HG02588 (cell line): ENCODE measurements at regions not wholly inside any gene's neighbourhood (a gene's known extent, or its start where the extent isn't known, plus 50 kb on each side); places are given as distances from the start of the nearest gene placed in this dataset.

Experiments
- ATAC-seq: cut with Tn5 transposase; IDR thresholded peaks from one replicate; pipeline ENCODE4 v1.9.1; 2021; ENCODE audit warnings: mild to moderate bottlenecking, moderate library complexity; ENCODE audit not compliant: unreplicated experiment

DNA sequence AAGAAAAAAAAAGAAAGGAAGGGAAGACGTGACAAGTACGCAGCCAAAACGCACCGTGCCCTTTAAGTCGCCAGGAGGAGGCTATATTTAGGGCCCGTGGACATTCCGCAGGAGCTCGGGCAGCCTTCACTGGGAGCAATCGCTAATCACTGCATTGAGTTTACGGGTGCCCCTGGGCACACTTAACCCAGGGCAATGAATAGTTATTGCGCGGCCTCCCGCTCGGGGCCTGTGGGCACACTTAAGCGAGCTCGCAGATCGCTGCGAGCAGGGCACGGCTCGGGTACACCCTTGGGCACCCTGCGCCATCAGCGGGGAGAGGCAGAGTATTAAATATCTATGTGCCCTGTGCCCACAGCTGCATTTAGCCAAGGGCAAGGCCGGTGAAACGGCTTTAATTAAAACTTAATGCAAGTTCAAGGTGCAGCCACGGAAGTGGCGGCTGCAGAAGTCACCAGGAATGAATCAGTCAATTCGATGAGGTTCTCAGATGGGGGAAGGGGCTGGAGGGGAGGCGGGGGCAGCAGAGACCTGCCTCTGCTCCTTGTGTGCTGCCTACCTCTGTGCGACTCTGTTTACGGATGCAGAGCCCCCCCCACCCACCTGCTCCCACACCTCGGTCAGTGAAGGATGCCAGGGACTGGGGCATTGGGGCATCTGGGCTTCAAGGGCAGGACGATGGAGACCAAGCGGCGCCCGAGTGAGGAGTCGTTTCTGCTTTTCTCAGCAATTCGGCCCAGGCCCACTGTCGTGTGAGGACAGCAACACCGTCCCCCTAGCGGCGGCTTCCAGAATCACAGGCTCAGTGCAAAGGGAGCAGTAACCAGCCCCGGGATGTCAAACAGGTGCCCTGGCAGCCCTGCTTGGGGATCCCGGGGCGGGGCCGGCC is 51.8 kb upstream of the TARDBP start:
- ATAC-seq = no peak

GRCh38 chr1:10961300-10961833 is 51.1 kb upstream of the TARDBP start:
- ATAC-seq = no peak

DNA sequence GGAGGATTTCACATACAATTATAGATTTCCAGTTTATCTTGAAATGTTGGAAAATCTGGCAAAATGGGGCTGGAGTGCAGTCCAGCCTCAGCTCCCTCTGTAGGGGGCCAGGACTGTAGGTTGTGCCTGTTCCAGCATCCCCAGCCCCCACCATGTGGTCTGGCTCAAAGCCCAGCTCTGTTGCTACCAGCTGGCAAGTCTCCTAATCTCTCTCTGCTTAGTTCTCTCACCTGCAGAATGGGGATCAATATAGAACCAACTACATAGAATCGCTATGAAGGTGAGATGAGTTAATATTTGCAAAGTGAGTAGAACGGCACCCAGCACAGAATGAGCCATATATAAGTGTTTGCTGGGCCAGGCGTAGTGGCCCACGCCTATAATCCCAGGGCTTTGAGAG is 50.0 kb upstream of the TARDBP start:
- ATAC-seq = no peak
